Dermis microvascular lymphatic vessel endothelial cell (primary cell): ENCODE measurements at regions not wholly inside any gene's neighbourhood (a gene's known extent, or its start where the extent isn't known, plus 50 kb on each side); places are given as distances from the start of the nearest gene placed in this dataset.

Experiments
- DNase-seq, 2 donors: peaks; one replicate each; pipeline versions ENCODE4 v3.0.0 to v3.0.0-alpha.2; 2010; ENCODE audit warnings: low read depth in 2 of 2

DNA sequence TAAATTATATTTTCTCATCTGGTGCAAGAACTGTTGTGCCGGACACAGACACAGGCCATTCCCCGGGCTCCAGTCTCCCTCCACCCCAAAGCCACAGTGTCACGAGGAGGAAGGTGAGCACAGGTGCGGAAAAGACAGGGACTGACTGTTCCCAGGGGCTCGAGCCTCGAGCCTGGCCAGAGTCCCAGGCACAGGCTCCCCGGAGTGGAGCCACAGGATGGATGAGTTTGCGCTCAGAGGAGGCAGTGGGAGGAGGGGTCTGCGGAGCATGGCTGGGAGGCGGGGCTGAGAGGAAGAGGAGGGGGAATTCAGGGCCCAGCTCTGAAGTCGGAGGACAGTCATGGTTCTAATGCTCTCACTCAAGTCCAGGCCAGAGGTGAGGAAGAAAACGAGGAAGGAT, 284.8 kb downstream of the SMOC2 start:
- DNase-seq: no peak

- no peak for DNase-seq
These were observed 283.9 kb downstream of the SMOC2 start for GRCh38 chr6:168724669-168725570.

DNA sequence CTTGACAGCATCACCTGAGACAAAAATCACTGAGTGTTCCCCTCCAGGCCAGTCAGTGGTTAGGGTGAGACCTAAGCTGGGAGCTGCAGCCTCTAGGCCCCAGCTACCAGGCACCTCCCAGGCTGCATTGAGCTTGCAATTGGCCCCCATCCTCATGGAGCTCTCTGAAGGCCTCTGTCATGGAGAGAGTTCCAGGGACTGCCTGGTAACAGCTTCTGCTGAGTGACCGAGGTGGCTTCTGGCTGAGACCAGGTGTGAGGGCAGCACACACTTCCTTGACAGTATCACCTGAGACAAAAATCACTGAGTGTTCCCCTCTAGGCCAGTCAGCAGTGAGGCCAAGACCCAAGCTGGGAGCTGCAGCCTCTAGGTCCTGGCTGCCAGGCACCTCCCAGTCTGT, 283.0 kb downstream of the SMOC2 start:
- no peak for DNase-seq

DNA sequence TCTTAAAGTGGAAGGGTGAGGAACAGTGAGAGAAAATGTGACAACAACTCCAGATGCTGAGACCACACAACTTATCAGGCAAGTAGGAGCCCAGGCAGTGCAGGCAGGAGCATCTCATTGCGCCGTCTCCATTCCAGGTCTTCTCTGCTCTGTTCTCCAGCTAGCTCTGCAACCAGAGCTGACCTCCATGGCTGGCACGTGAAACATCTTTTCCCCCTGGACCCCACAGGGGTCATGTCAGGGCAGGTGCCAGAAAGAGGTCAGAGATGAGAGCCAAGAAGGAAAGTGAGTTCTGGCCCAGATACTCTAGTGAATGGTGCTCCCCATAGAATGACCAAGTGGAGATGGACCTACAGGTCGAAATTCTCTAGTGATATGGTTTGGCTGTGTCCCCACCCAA, 281.4 kb downstream of the SMOC2 start:
- no peak for DNase-seq

- DNase-seq: no peak
These were observed 280.6 kb downstream of the SMOC2 start for GRCh38 chr6:168721571-168721970.

GRCh38 chr6:168719901-168720300, 278.9 kb downstream of the SMOC2 start:
- DNase-seq: no peak

GRCh38 chr6:168718821-168719475, 278.0 kb downstream of the SMOC2 start:
- DNase-seq: no peak
